ENCODE measurements at regions not wholly inside any gene's neighbourhood (a gene's known extent, or its start where the extent isn't known, plus 50 kb on each side); places are given as distances from the start of the nearest gene placed in this dataset.

- TF ChIP-seq CTCF (conservative IDR thresholded peaks at IDR 0.05; ENCODE audit: low read depth, low read length) (no peak), EZH2 (IDR thresholded peaks at IDR 0.05; ENCODE audit: low read length, unreplicated experiment) (no peak)
These were observed 304.6 kb upstream of the MIR17HG start for GRCh38 chr13:91042870-91043269.
